Heart left ventricle (tissue), 16 donors: ENCODE measurements at regions not wholly inside any gene's neighbourhood (a gene's known extent, or its start where the extent isn't known, plus 50 kb on each side); places are given as distances from the start of the nearest gene placed in this dataset.
"Not testable (repeated sequence)": the region's sequence is repeated elsewhere in the genome, so short reads cannot be mapped to it uniquely, and the experiment has no call there.

Experiments used
- ATAC-seq, 4 donors: fragments of 200-7000 bp; cut with Tn5 transposase; one replicate each; pipeline ENCODE4 v1.9.1; 2020 to 2022; ENCODE audit warnings: moderate library complexity in 4 of 4, mild to moderate bottlenecking in 3 of 4, moderate number of reproducible peaks in 1 of 4
- DNase-seq, 5 donors: peaks; one replicate each; pipeline ENCODE4 v3.0.0-alpha.2; 2020
- H3K27ac ChIP-seq, 12 donors: fragments of 200-600 bp; sonication (generic) in 4 of 12; one replicate each; pipeline versions ENCODE4 v1.5.0 to v1.8.0; 2016 to 2022; ENCODE audit warnings: mild to moderate bottlenecking in 2 of 12
- H3K27me3 ChIP-seq, 9 donors: fragments of 200-600 bp; sonication (generic) in 2 of 9; one replicate each; pipeline versions ENCODE4 v1.5.1 to v1.8.0; 2016 to 2022; ENCODE audit warnings: mild to moderate bottlenecking in 3 of 9
- H3K36me3 ChIP-seq, 9 donors: fragments of 200-600 bp; sonication (generic) in 2 of 9; one replicate each; pipeline versions ENCODE4 v1.5.0 to v1.8.0; 2018 to 2022; ENCODE audit warnings: mild to moderate bottlenecking in 2 of 9
- H3K4me1 ChIP-seq, 12 donors: fragments of 200-600 bp; sonication (generic) in 4 of 12; one replicate each; pipeline versions ENCODE4 v1.5.0 to v1.8.0; 2016 to 2022; ENCODE audit warnings: mild to moderate bottlenecking in 3 of 12
- H3K4me3 ChIP-seq, 12 donors: fragments of 200-600 bp; sonication (generic) in 4 of 12; one replicate each; pipeline versions ENCODE4 v1.5.0 to v1.8.0; 2017 to 2022; ENCODE audit warnings: mild to moderate bottlenecking in 9 of 12, moderate library complexity in 4 of 12
- H3K9me3 ChIP-seq, 12 donors: fragments of 200-600 bp; sonication (generic) in 4 of 12; one replicate each; pipeline versions ENCODE4 v1.5.0 to v1.8.0; 2016 to 2022; ENCODE audit warnings: mild to moderate bottlenecking in 1 of 12
- POLR2A ChIP-seq, 2 donors: fragments of 450-650 bp; IDR thresholded peaks; one replicate each; pipeline ENCODE4 v1.6.1; 2017; ENCODE audit warnings: antibody characterized with exemption in 2 of 2, mild to moderate bottlenecking in 2 of 2, moderate library complexity in 2 of 2
- WGBS, 4 donors: extraction: QIAGEN DNeasy Blood & Tissue Kit in 2 of 4; methylation state at CpG; one replicate each; pipeline versions ENCODE4 v1.1.5 to v1.1.7; 2013 to 2018; 5-methylcytosine and 5-hydroxymethylcytosine counted together
- intact Hi-C, 10 donors: fragments of 100-400 bp; cut with DNase I; formaldehyde crosslinking; loops; one replicate each; pipeline versions ENCODE4 v1.11.1 to v1.14.2; 2022
- TF ChIP-seq, protein P1 (sequence below), 12 donors: fragments of 200-600 bp; sonication (generic) in 4 of 12; IDR thresholded peaks; one replicate each; pipeline versions ENCODE4 v1.5.0 to v1.8.0; 2018 to 2022; ENCODE audit warnings: antibody characterized with exemption in 12 of 12, mild to moderate bottlenecking in 5 of 12
- donor health status: ischemic (EF 13 %, LVEDD 7.1; RV severe dilation, severe dysfunction).
- donor health status: healthy with polysubstance abuse.
- donor health status: DM: no; HTN: yes; CAD: no.
- donor health status: DM: no; HTN: no; CAD: no.
- donor health status: ischemic (EF 25% LVEDD 6.9; RV normal size, moderate dysfunction).
- donor health status: ischemic (EF 25% LVEDD 5.7; RV mildly dilated, moderate dysfunction).
- donor health status: healthy.
- donor health status: DM: yes; HTN: yes; CAD: no.
- donor health status: ischemic (EF 35%, LVEDD 5.7; RV mildly dilated, moderate dysfunction).
- donor health status: nonischemic (EF 11% LVEDD 7.7; RV severe dilation, severe dysfunction).
- donor health status: DM: yes; HTN: yes; CAD: no.
- donor health status: PGD.
- donor health status: ischemic (EF 29% LVEDD 5.4; RV normal size, mild dysfunction).
- donor health status: nonischemic (EF 23%, LVEDD 6.1; RV moderate dilation, normal function).

- Histone ChIP-seq H3K27me3 (no peaks in the 10 kb centered on the region), H3K9me3 (peaks cover 0 to 7% (median 0%) of the 10 kb centered on the region in 12 donors), H3K27ac (no peak overlapping the region), H3K4me3 (no peak overlapping the region), H3K36me3 (no peaks in the 10 kb centered on the region), H3K4me1 (no peaks in the 10 kb centered on the region)
- TF ChIP-seq POLR2A (IDR thresholded peaks at IDR 0.05) = no peak
- TF ChIP-seq, protein P1, sequence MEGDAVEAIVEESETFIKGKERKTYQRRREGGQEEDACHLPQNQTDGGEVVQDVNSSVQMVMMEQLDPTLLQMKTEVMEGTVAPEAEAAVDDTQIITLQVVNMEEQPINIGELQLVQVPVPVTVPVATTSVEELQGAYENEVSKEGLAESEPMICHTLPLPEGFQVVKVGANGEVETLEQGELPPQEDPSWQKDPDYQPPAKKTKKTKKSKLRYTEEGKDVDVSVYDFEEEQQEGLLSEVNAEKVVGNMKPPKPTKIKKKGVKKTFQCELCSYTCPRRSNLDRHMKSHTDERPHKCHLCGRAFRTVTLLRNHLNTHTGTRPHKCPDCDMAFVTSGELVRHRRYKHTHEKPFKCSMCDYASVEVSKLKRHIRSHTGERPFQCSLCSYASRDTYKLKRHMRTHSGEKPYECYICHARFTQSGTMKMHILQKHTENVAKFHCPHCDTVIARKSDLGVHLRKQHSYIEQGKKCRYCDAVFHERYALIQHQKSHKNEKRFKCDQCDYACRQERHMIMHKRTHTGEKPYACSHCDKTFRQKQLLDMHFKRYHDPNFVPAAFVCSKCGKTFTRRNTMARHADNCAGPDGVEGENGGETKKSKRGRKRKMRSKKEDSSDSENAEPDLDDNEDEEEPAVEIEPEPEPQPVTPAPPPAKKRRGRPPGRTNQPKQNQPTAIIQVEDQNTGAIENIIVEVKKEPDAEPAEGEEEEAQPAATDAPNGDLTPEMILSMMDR (IDR thresholded peaks at IDR 0.05) = peak in 4 of 12 donors; percentile 19 to 21 (median 20)
- DNase-seq (no peak), ATAC-seq (no peak)
- intact Hi-C loops = no loop called here
- WGBS, 4 donors = 53 to 62% (median 55%) methylated on average over 4 of the region's 4 CpGs
Observed at GRCh38 chr10:120221873-120222485, 235.0 kb upstream of the PLPP4 start.

- intact Hi-C loops = no loop called here
- Histone ChIP-seq H3K4me3 (no peak overlapping the region), H3K9me3 (no peaks in the 10 kb centered on the region), H3K36me3 (no peaks in the 10 kb centered on the region), H3K4me1 (no peaks in the 10 kb centered on the region), H3K27me3 (no peaks in the 10 kb centered on the region), H3K27ac (no peak overlapping the region)
- DNase-seq (no peak), ATAC-seq (no peak)
- 85 to 92% (median 87%) methylated on average over 4 of the region's 4 CpGs for WGBS, 4 donors
- TF ChIP-seq, protein P1 (IDR thresholded peaks at IDR 0.05) = no peak
- no peak for TF ChIP-seq POLR2A (IDR thresholded peaks at IDR 0.05)
Observed at GRCh38 chr10:120229641-120230040, 227.4 kb upstream of the PLPP4 start.

- H3K27ac ChIP-seq, H3K36me3 ChIP-seq, ATAC-seq, DNase-seq, intact Hi-C loops, H3K4me3 ChIP-seq, H3K4me1 ChIP-seq, H3K9me3 ChIP-seq, H3K27me3 ChIP-seq: not testable (repeated sequence)
- 58 to 63% (median 60%) methylated on average over 10 to 12 of the region's 12 CpGs for WGBS, 4 donors
Observed at GRCh38 chr10:120239695-120240094, 217.3 kb upstream of the PLPP4 start.

DNA sequence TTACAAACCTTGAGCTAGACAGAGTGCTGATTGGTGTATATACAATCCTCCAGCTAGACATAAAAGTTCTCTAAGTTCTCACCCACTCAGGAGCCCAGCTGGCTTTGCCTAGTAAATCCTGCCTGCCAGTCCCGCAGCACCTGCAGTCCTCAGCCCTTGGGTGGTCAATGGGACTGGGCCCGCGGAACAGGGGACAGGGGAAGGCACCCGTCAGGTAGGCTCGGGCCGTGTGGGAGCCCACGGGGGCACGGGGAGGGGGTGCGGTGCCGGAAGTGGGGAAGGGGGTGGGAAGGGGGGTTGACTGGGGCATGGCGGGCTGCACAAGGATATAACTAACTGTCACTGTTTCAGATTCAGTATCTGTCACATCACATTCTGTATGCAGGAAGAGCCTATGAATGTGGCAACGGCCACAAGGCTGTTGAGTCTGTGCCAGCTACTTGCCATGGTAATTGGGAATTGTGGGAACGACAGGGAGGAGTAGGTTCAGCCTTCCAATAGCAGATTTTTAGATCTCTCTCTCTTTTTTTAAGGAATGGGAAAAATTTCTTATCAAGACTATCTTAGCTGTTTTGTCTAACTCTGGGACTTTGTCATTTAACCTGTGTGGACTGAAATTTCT lies 205.1 kb upstream of the PLPP4 start:
- TF ChIP-seq, protein P1 (IDR thresholded peaks at IDR 0.05) = no peak
- TF ChIP-seq POLR2A (IDR thresholded peaks at IDR 0.05) = no peak
- ATAC-seq = no peak

More for the DNA sequence above, 205.1 kb upstream of the PLPP4 start:
- peaks cover 0 to 6% (median 0%) of the 10 kb centered on the region in 12 donors for H3K9me3 ChIP-seq
- no peak overlapping the region for H3K4me3 ChIP-seq
- no peak overlapping the region for H3K27ac ChIP-seq
- peaks cover 0 to 7% (median 0%) of the 10 kb centered on the region in 9 donors for H3K27me3 ChIP-seq
- H3K36me3 ChIP-seq = no peaks in the 10 kb centered on the region
- WGBS, 4 donors = 60 to 87% (median 80%) methylated on average over 7 to 13 of the region's 13 CpGs
- intact Hi-C loops = no loop called here
- no peak for DNase-seq
- H3K4me1 ChIP-seq = no peaks in the 10 kb centered on the region
